GM12875 (cell line): ENCODE measurements at regions not wholly inside any gene's neighbourhood (a gene's known extent, or its start where the extent isn't known, plus 50 kb on each side); places are given as distances from the start of the nearest gene placed in this dataset.

Source experiments
- H3K4me3 ChIP-seq: one replicate; pipeline ENCODE4 v1.5.1; 2011; ENCODE audit warnings: low read depth, low read length, control low read depth
- CTCF ChIP-seq: IDR thresholded peaks from 2 replicates; pipeline ENCODE4 v1.5.1; 2011; ENCODE audit warnings: low read depth, mild to moderate bottlenecking, control low read depth, inconsistent platforms, low read length, moderate library complexity, borderline replicate concordance; ENCODE audit not compliant: insufficient read depth

GRCh38 chr3:27596921-27597320 is 112.7 kb upstream of the SLC4A7 start:
- TF ChIP-seq CTCF: no peak
- H3K4me3 ChIP-seq: no peak overlapping the region

- no peak overlapping the region for H3K4me3 ChIP-seq
- no peak for TF ChIP-seq CTCF
Observed at GRCh38 chr3:27596334-27596841, 112.2 kb upstream of the SLC4A7 start.

- no peak for TF ChIP-seq CTCF
- no peak overlapping the region for H3K4me3 ChIP-seq
Observed at GRCh38 chr3:27594096-27594690, 110.0 kb upstream of the SLC4A7 start.

- no peak overlapping the region for H3K4me3 ChIP-seq
- TF ChIP-seq CTCF: no peak
Observed at GRCh38 chr3:27593173-27593572, 109.0 kb upstream of the SLC4A7 start.

- no peak overlapping the region for H3K4me3 ChIP-seq
- TF ChIP-seq CTCF: no peak
Observed at GRCh38 chr3:27591312-27592210, 107.4 kb upstream of the SLC4A7 start.

GRCh38 chr3:27590437-27591298 is 106.5 kb upstream of the SLC4A7 start:
- TF ChIP-seq CTCF: no peak
- H3K4me3 ChIP-seq: no peak overlapping the region
